ENCODE measurements at regions not wholly inside any gene's neighbourhood (a gene's known extent, or its start where the extent isn't known, plus 50 kb on each side); places are given as distances from the start of the nearest gene placed in this dataset.

- TF ChIP-seq POLR2AphosphoS5 (IDR thresholded peaks at IDR 0.05; ENCODE audit: low read depth, low read length) (no peak), POLR2A (IDR thresholded peaks at IDR 0.05; ENCODE audit: low read depth, low read length) (no peak), POU2F2 (IDR thresholded peaks at IDR 0.05; ENCODE audit: low read depth, low read length) (no peak), TAF1 (IDR thresholded peaks at IDR 0.05; ENCODE audit: low read depth, low read length) (no peak), SPI1 (IDR thresholded peaks at IDR 0.05; ENCODE audit: low read depth, low read length) (no peak), PAX5 (IDR thresholded peaks at IDR 0.05; ENCODE audit: insufficient read depth, low read length, severe bottlenecking) (no peak)
These were observed 129.2 kb upstream of the KCNH7 start for GRCh38 chr2:162967811-162968210.
